IPS-18a (cell line): ENCODE measurements at regions not wholly inside any gene's neighbourhood (a gene's known extent, or its start where the extent isn't known, plus 50 kb on each side); places are given as distances from the start of the nearest gene placed in this dataset.
"Not testable (repeated sequence)": the region's sequence is repeated elsewhere in the genome, so short reads cannot be mapped to it uniquely, and the experiment has no call there.

ENCODE experiments used
- H3K27ac ChIP-seq: one replicate; pipeline ENCODE4 v1.5.1; 2013; ENCODE audit warnings: low read length
- H3K27me3 ChIP-seq: one replicate; pipeline ENCODE4 v1.6.1; 2013; ENCODE audit warnings: mild to moderate bottlenecking, low read length; ENCODE audit not compliant: control insufficient read depth, insufficient read depth
- H3K36me3 ChIP-seq: one replicate; pipeline ENCODE4 v1.6.1; 2013; ENCODE audit warnings: low read depth, low read length; ENCODE audit not compliant: control insufficient read depth
- H3K4me1 ChIP-seq: one replicate; pipeline ENCODE4 v1.6.1; 2013; ENCODE audit warnings: low read depth, low read length; ENCODE audit not compliant: control insufficient read depth
- H3K4me3 ChIP-seq: one replicate; pipeline ENCODE4 v1.5.1; 2013; ENCODE audit warnings: low read length
- H3K9ac ChIP-seq: one replicate; pipeline ENCODE4 v1.6.1; 2013; ENCODE audit warnings: mild to moderate bottlenecking, low read length, moderate library complexity
- H3K9me3 ChIP-seq: one replicate; pipeline ENCODE4 v1.6.1; 2013; ENCODE audit warnings: low read depth, low read length; ENCODE audit not compliant: control insufficient read depth

DNA sequence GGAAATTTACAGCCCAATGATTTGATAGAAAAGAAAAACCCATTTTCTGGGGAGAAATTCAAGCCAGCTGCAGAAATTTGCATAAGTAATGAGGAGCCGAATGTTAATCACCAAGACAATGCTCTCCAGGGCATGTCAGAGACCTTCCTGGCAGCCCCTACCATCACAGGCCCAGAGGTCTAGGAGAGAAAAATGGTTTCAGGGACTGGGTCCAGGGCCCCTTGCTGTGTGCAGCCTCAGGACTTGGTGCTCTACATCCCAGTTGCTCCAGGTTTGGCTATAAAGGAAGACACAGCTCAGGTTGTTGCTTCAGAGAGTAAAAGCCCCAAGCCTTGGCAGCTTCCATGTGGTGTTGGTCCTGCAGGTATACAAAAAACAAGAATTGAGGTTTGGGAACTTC lies 222.2 kb upstream of the ISX start:
- H3K9me3 ChIP-seq: peaks cover 13% of the 10 kb centered on the region
- not testable (repeated sequence) for H3K27ac ChIP-seq, H3K27me3 ChIP-seq, H3K4me3 ChIP-seq, H3K36me3 ChIP-seq, H3K9ac ChIP-seq
- peaks cover 36% of the 10 kb centered on the region for H3K4me1 ChIP-seq

DNA sequence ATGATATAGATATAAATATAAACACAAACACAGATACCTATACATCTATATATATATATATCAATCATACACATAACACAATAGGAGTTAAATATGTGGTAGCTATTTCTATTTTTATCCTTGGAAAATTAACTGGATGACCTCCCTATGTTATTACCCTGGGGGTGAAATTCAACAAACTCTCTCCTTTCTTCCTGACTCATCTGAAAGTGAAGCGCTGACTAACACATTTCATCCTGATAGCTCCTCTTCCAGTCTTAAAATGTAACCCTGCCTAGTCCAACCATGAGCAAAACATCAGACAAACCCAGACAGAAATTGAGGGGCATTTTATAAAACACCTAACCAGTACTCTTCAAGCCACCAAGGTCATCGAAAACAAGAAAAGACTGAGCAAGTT lies 220.6 kb upstream of the ISX start:
- Histone ChIP-seq H3K27ac (no peak overlapping the region), H3K4me1 (peaks cover 30% of the 10 kb centered on the region), H3K9me3 (peaks cover 13% of the 10 kb centered on the region), H3K4me3 (no peak overlapping the region), H3K9ac (no peak overlapping the region), H3K36me3 (no peaks in the 10 kb centered on the region), H3K27me3 (no peaks in the 10 kb centered on the region)

- Histone ChIP-seq H3K4me1 (peaks cover 18% of the 10 kb centered on the region), H3K9me3 (peaks cover 13% of the 10 kb centered on the region), H3K9ac (no peak overlapping the region), H3K27me3 (no peaks in the 10 kb centered on the region), H3K27ac (no peak overlapping the region), H3K4me3 (no peak overlapping the region), H3K36me3 (no peaks in the 10 kb centered on the region)
Observed at GRCh38 chr22:34847072-34847471, 218.9 kb upstream of the ISX start.

DNA sequence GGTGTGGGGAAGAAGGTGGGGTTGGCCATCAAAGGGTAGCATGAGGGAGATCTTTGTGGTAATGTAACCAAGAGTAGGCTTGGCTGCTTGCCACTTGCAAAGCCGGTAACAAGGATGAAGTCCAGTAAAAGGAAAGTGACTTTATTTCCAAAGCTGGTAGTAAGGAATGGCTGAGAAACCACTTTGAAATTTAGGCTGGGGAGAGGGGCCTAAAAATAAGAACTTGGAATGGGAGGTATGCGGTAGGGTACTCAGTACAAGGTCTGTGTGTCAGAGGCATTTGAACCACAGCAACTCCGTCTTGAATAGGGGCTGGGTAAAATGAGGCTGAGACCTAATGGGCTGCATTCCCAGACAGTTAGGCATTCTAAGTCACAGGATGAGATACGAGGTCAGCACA lies 216.0 kb upstream of the ISX start:
- Histone ChIP-seq H3K9ac (no peak overlapping the region), H3K27ac (no peak overlapping the region), H3K36me3 (no peaks in the 10 kb centered on the region), H3K4me1 (peaks cover 17% of the 10 kb centered on the region), H3K9me3 (peaks cover under 1% of the 10 kb centered on the region), H3K27me3 (no peaks in the 10 kb centered on the region), H3K4me3 (no peak overlapping the region)

GRCh38 chr22:34851918-34852662 lies 213.9 kb upstream of the ISX start:
- no peak overlapping the region for H3K27ac ChIP-seq
- H3K9me3 ChIP-seq: no peaks in the 10 kb centered on the region

DNA sequence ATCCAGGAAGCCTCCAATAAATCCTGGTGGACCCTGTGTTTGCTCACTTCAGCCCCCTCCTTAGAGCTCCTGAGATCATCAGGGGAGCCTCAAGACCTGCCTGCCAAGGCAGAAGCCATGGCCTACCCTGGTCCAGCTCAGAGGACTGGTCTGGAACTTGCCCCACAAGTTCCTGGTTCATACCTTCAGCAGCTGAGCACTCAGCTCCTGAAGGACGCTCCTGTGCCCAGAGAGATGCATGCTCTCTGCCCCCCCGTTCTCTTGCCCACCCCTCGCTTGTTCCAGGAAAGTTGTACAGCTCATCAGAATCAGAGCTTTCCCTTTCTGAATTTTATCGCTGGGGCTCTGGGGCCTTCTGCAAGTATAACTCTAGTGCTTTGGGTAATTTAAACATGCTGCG lies 210.5 kb upstream of the ISX start:
- Histone ChIP-seq H3K9ac (no peak overlapping the region), H3K36me3 (no peaks in the 10 kb centered on the region), H3K9me3 (no peaks in the 10 kb centered on the region), H3K4me1 (peaks cover 13% of the 10 kb centered on the region), H3K27me3 (no peaks in the 10 kb centered on the region), H3K4me3 (no peak overlapping the region), H3K27ac (no peak overlapping the region)

More at GRCh38 chr22:34851918-34852662, 213.9 kb upstream of the ISX start:
- no peak overlapping the region for H3K4me3 ChIP-seq
- no peak overlapping the region for H3K9ac ChIP-seq
- H3K27me3 ChIP-seq: no peaks in the 10 kb centered on the region
- H3K36me3 ChIP-seq: no peaks in the 10 kb centered on the region
- peaks cover 17% of the 10 kb centered on the region for H3K4me1 ChIP-seq

- Histone ChIP-seq H3K4me1 (no peaks in the 10 kb centered on the region), H3K27ac (no peak overlapping the region), H3K36me3 (no peaks in the 10 kb centered on the region), H3K9ac (no peak overlapping the region), H3K9me3 (no peaks in the 10 kb centered on the region), H3K4me3 (no peak overlapping the region), H3K27me3 (no peaks in the 10 kb centered on the region)
Observed at GRCh38 chr22:34858066-34858465, 207.9 kb upstream of the ISX start.

- Histone ChIP-seq H3K4me3 (no peak overlapping the region), H3K9ac (no peak overlapping the region), H3K36me3 (no peaks in the 10 kb centered on the region), H3K27me3 (no peaks in the 10 kb centered on the region), H3K27ac (no peak overlapping the region), H3K9me3 (no peaks in the 10 kb centered on the region), H3K4me1 (no peaks in the 10 kb centered on the region)
Observed at GRCh38 chr22:34861787-34862186, 204.2 kb upstream of the ISX start.

DNA sequence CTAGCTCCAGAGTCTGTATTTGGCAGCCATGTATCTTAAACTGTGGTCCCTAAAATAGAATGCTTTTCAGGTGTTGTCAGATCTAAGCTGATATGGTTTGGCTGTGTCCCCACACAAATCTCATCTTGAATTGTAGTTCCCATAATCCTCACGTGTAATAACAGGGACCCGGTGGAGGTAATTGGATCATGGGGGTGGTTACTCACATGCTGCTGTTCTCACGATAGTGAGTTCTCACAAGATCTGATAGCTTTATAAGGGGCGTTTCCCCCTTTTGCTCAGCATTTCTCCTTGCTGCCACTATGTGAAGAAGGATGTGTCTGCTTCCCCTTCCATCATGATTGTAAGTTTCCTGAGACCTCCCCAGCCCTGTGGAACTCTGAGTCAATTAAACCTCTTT lies 199.9 kb upstream of the ISX start:
- no peak overlapping the region for H3K4me3 ChIP-seq
- H3K27ac ChIP-seq: no peak overlapping the region
- no peaks in the 10 kb centered on the region for H3K36me3 ChIP-seq
- H3K27me3 ChIP-seq: no peaks in the 10 kb centered on the region
- no peaks in the 10 kb centered on the region for H3K4me1 ChIP-seq
- H3K9me3 ChIP-seq: no peaks in the 10 kb centered on the region
- no peak overlapping the region for H3K9ac ChIP-seq

GRCh38 chr22:34866495-34867131 lies 199.3 kb upstream of the ISX start:
- no peaks in the 10 kb centered on the region for H3K36me3 ChIP-seq
- H3K27ac ChIP-seq: no peak overlapping the region
- H3K9me3 ChIP-seq: no peaks in the 10 kb centered on the region
- no peaks in the 10 kb centered on the region for H3K27me3 ChIP-seq
- H3K4me3 ChIP-seq: no peak overlapping the region
- H3K4me1 ChIP-seq: no peaks in the 10 kb centered on the region
- no peak overlapping the region for H3K9ac ChIP-seq

DNA sequence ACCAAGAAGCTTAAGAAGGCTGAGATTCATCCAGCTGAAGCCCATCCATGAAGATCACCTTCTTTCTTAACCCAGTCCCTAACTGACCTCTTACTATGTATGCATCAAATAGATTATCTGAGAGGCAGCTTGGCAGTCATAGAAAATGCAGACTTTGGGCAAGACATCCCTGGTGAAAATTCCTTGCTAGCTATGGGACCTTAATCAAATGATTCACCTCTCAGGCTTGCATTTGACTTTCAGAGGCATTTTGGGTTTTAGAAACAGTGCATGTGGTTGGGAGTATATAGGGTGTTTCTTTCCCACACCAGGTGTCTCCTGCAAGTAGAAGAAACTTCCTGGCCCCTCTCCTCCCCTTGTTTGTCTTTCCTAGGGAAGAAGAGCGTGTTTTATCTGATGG lies 188.5 kb upstream of the ISX start:
- Histone ChIP-seq H3K4me3 (no peak overlapping the region), H3K4me1 (no peaks in the 10 kb centered on the region), H3K27ac (no peak overlapping the region), H3K9ac (no peak overlapping the region), H3K9me3 (no peaks in the 10 kb centered on the region), H3K27me3 (no peaks in the 10 kb centered on the region), H3K36me3 (no peaks in the 10 kb centered on the region)

- no peaks in the 10 kb centered on the region for H3K27me3 ChIP-seq
- no peaks in the 10 kb centered on the region for H3K36me3 ChIP-seq
- no peaks in the 10 kb centered on the region for H3K9me3 ChIP-seq
- H3K27ac ChIP-seq: no peak overlapping the region
- H3K4me1 ChIP-seq: no peaks in the 10 kb centered on the region
- no peak overlapping the region for H3K4me3 ChIP-seq
- no peak overlapping the region for H3K9ac ChIP-seq
Observed at GRCh38 chr22:34878171-34878570, 187.8 kb upstream of the ISX start.
